Endothelial cell of umbilical vein (primary cell): ENCODE measurements at regions not wholly inside any gene's neighbourhood (a gene's known extent, or its start where the extent isn't known, plus 50 kb on each side); places are given as distances from the start of the nearest gene placed in this dataset.

Experiments
- BruUV-seq: library from RNA; stranded (reverse); fragments of 400-500 nt; replicated peaks from 2 replicates; lab custom pipeline; 2021; lab: Mats Ljungman, UMichigan
- CTCF ChIA-PET: fragments of 300-600, 350-600 bp; sonication (Branson Sonifier 250); formaldehyde crosslinking; loops from one replicate; lab custom pipeline; 2021; ENCODE audit warnings: antibody characterized with exemption, inconsistent platforms; lab: Charles Lee
- POLR2A ChIA-PET: fragments of 300-600, 350-600 bp; sonication (Branson Sonifier 250); formaldehyde crosslinking; loops from one replicate; lab custom pipeline; 2021; ENCODE audit warnings: antibody characterized with exemption, inconsistent platforms; lab: Charles Lee
- DNase-seq: peaks from one replicate; pipeline ENCODE4 v3.0.0-alpha.2; 2011; ENCODE audit warnings: low read depth, low spot score
- FAIRE-seq: peaks from 2 replicates; lab custom pipeline; 2011; peaks lifted over from hg19 to GRCh38; lab: Jason Lieb, UNC
- H2AFZ ChIP-seq: 2 replicates; pipeline ENCODE4 v1.6.0; 2012; ENCODE audit warnings: low read depth, low read length, control low read depth, inconsistent platforms
- H3K27ac ChIP-seq: 2 replicates; pipeline ENCODE4 v1.5.1; 2011; ENCODE audit warnings: low read depth, mild to moderate bottlenecking, control low read depth, low read length, moderate library complexity; ENCODE audit not compliant: insufficient read depth
- H3K27me3 ChIP-seq, 2 experiments: 2 replicates each; pipeline versions ENCODE4 v1.6.0 to v1.6.1; 2011; ENCODE audit warnings: low read length in 2 of 2, mixed read lengths in 1 of 2; ENCODE audit not compliant: control insufficient read depth in 2 of 2, insufficient read depth in 2 of 2
- H3K36me3 ChIP-seq, 2 experiments: 2 replicates in 1 of 2; 3 replicates in 1 of 2; pipeline ENCODE4 v1.5.1; 2011; ENCODE audit warnings: low read length in 2 of 2, mild to moderate bottlenecking in 1 of 2, moderate library complexity in 1 of 2; ENCODE audit not compliant: control insufficient read depth in 2 of 2, insufficient read depth in 2 of 2; ENCODE audit errors: extremely low read depth in 1 of 2
- H3K4me1 ChIP-seq: 3 replicates; pipeline ENCODE4 v1.5.1; 2011; ENCODE audit warnings: mild to moderate bottlenecking, low read length; ENCODE audit not compliant: control insufficient read depth, insufficient read depth; ENCODE audit errors: extremely low read depth
- H3K4me2 ChIP-seq: 2 replicates; pipeline ENCODE4 v1.6.1; 2011; ENCODE audit warnings: low read length, control low read depth, mixed read lengths; ENCODE audit not compliant: insufficient read depth
- H3K4me3 ChIP-seq, 3 experiments: fragments of 200-600 bp in 1 of 3; sonication (generic), shearing (Covaris generic) in 1 of 3; replicated peaks in 1 of 3; 2 replicates each; pipeline ENCODE4 v1.5.1; 2011 to 2016; ENCODE audit warnings: control low read depth in 3 of 3, low read length in 3 of 3, mild to moderate bottlenecking in 2 of 3, inconsistent platforms in 1 of 3, low read depth in 1 of 3, moderate library complexity in 1 of 3; ENCODE audit not compliant: insufficient read depth in 1 of 3
- H3K79me2 ChIP-seq: 2 replicates; pipeline ENCODE4 v1.6.0; 2012; ENCODE audit warnings: low read length, inconsistent platforms; ENCODE audit not compliant: control insufficient read depth, insufficient read depth
- H3K9ac ChIP-seq: replicated peaks from 2 replicates; pipeline ENCODE3; 2011; ENCODE audit warnings: low read length, control low read depth; ENCODE audit not compliant: insufficient read depth; ENCODE audit errors: extremely low read depth
- H3K9me1 ChIP-seq: replicated peaks from 3 replicates; pipeline ENCODE4 v1.6.0; 2011; ENCODE audit warnings: mild to moderate bottlenecking, low read length; ENCODE audit not compliant: control insufficient read depth, insufficient read depth; ENCODE audit errors: extremely low read depth
- H3K9me3 ChIP-seq: replicated peaks from 2 replicates; pipeline ENCODE4 v1.5.1; 2012; ENCODE audit warnings: low read length, inconsistent platforms; ENCODE audit not compliant: control insufficient read depth, insufficient read depth
- H4K20me1 ChIP-seq: replicated peaks from 2 replicates; pipeline ENCODE3; 2011; ENCODE audit warnings: mild to moderate bottlenecking, low read length; ENCODE audit not compliant: control insufficient read depth, insufficient read depth; ENCODE audit errors: extremely low read depth
- CTCF ChIP-seq, 2 donors: IDR thresholded peaks; 1 replicate in 1 of 2; 2 replicates in 1 of 2; pipeline ENCODE4 v1.5.1; 2011; ENCODE audit warnings: low read length in 2 of 2, mild to moderate bottlenecking in 2 of 2, moderate library complexity in 2 of 2, control low read depth in 1 of 2, inconsistent platforms in 1 of 2, low read depth in 1 of 2; ENCODE audit not compliant: insufficient read depth in 1 of 2; ENCODE audit errors: extremely low read depth in 1 of 2
- FOS ChIP-seq: IDR thresholded peaks from 2 replicates; pipeline ENCODE4 v1.6.1; 2011; ENCODE audit warnings: mild to moderate bottlenecking, low read length, moderate library complexity, borderline replicate concordance; ENCODE audit not compliant: insufficient read depth
- GATA2 ChIP-seq: IDR thresholded peaks from 2 replicates; pipeline ENCODE4 v1.7.0; 2011; ENCODE audit warnings: low read depth, mild to moderate bottlenecking, moderate library complexity, mixed read lengths, low read length; ENCODE audit not compliant: insufficient read length, insufficient read depth
- JUN ChIP-seq: IDR thresholded peaks from 2 replicates; pipeline ENCODE4 v1.6.1; 2011; ENCODE audit warnings: borderline replicate concordance, low read depth; ENCODE audit not compliant: insufficient read length, insufficient read depth
- MAX ChIP-seq: IDR thresholded peaks from 2 replicates; pipeline ENCODE4 v1.6.1; 2011; ENCODE audit not compliant: insufficient read depth, insufficient read length
- MYC ChIP-seq: IDR thresholded peaks from one replicate; pipeline ENCODE4 v1.6.1; 2011; ENCODE audit warnings: mild to moderate bottlenecking, low read depth, low read length
- POLR2AphosphoS5 ChIP-seq: IDR thresholded peaks from 2 replicates; pipeline ENCODE4 v1.6.1; 2012; ENCODE audit warnings: low read depth, mild to moderate bottlenecking, control low read depth, low read length, moderate library complexity; ENCODE audit not compliant: insufficient read depth
- dilution Hi-C: fragments of 300-500 bp; cut with MboI; formaldehyde crosslinking; loops from one replicate; pipeline ENCODE4 v1.15.0; 2019; ENCODE audit warnings: low sequenced_read_pairs; ENCODE audit not compliant: extremely low pct_ligation_motif_present
- intact Hi-C: fragments of 100-400 bp; cut with micrococcal nuclease; formaldehyde crosslinking; loops from one replicate; pipeline ENCODE4 v1.10.0; 2022

- ChIA-PET CTCF (interaction anchor here (0.7 to 2.3 kb wide), 13 partner anchors 22 to 73 kb away, joined by 3 to 32 read pairs (median 4); partner anchors contain the start of genes CSF2 and IL3), POLR2A (no interaction called here)
- FAIRE-seq (peak; percentile 15), DNase-seq (peak; percentile 36)
- no peaks in the 10 kb centered on the region for H3K4me1 ChIP-seq
- no peak overlapping the region for H3K4me2 ChIP-seq
- H2AFZ ChIP-seq: no peak overlapping the region
- BruUV-seq: no TSS peak
- H3K9ac ChIP-seq: no peak overlapping the region
- intact Hi-C loops (loop anchor here (1.0 kb wide), 1 partner anchor 69 kb away; no protein-coding TSS in a partner anchor), dilution Hi-C loops (no loop called here)
- no peaks in the 10 kb centered on the region for H4K20me1 ChIP-seq
- H3K27me3 ChIP-seq: peaks cover 4 to 10% of the 10 kb centered on the region in 2 experiments
- no peak overlapping the region for H3K27ac ChIP-seq
- no peaks in the 10 kb centered on the region for H3K9me3 ChIP-seq
- no peak for TF ChIP-seq MYC
- TF ChIP-seq GATA2: no peak
- peak; percentile 26 to 36 for TF ChIP-seq CTCF (IDR thresholded peaks at IDR 0.05; ENCODE audit: extremely low read depth in 1 of 2, insufficient read depth in 1 of 2, low read depth in 1 of 2, low read length in 2 of 2)
- TF ChIP-seq POLR2AphosphoS5: no peak
- no peak for TF ChIP-seq MAX
- TF ChIP-seq FOS: no peak
- TF ChIP-seq JUN: no peak
- no peaks in the 10 kb centered on the region for H3K36me3 ChIP-seq
- H3K9me1 ChIP-seq: no peaks in the 10 kb centered on the region
- H3K79me2 ChIP-seq: no peaks in the 10 kb centered on the region
- no peak overlapping the region for H3K4me3 ChIP-seq
These were observed 60.8 kb downstream of the CSF2 start for GRCh38 chr5:132134384-132134783.
